Suprapubic skin (tissue), 4 donors: ENCODE measurements at regions not wholly inside any gene's neighbourhood (a gene's known extent, or its start where the extent isn't known, plus 50 kb on each side); places are given as distances from the start of the nearest gene placed in this dataset.

Experiments
- DNase-seq, 2 donors: peaks; one replicate each; pipeline ENCODE4 v3.0.0-alpha.2; 2019; ENCODE audit warnings: low spot score in 2 of 2
- H3K27ac ChIP-seq: fragments of 200-600 bp; sonication (generic); one replicate; pipeline ENCODE4 v1.5.1; 2019
- H3K27me3 ChIP-seq: fragments of 200-600 bp; sonication (generic); one replicate; pipeline ENCODE4 v1.5.1; 2019
- H3K36me3 ChIP-seq: fragments of 200-600 bp; sonication (generic); one replicate; pipeline ENCODE4 v1.5.1; 2019
- H3K4me1 ChIP-seq: fragments of 200-600 bp; sonication (generic); one replicate; pipeline ENCODE4 v1.5.1; 2019
- H3K4me3 ChIP-seq: fragments of 200-600 bp; sonication (generic); one replicate; pipeline ENCODE4 v1.5.1; 2019; ENCODE audit warnings: mild to moderate bottlenecking
- H3K9me3 ChIP-seq: fragments of 200-600 bp; sonication (generic); one replicate; pipeline ENCODE4 v1.5.1; 2019
- EP300 ChIP-seq: sonication (generic); formaldehyde crosslinking; IDR thresholded peaks from one replicate; pipeline ENCODE4 v1.6.1; 2017; ENCODE audit warnings: antibody characterized with exemption
- POLR2A ChIP-seq, 2 donors: fragments of 450-650 bp; IDR thresholded peaks; one replicate each; pipeline ENCODE4 v1.6.1; 2017; ENCODE audit warnings: antibody characterized with exemption in 2 of 2, mild to moderate bottlenecking in 2 of 2, moderate library complexity in 2 of 2
- POLR2AphosphoS5 ChIP-seq, 3 donors: sonication (generic); formaldehyde crosslinking; IDR thresholded peaks; one replicate each; pipeline ENCODE4 v1.6.1; 2017; ENCODE audit warnings: antibody characterized with exemption in 3 of 3
- WGBS: methylation state at CpG from one replicate; pipeline ENCODE4 v1.1.5; 2018; 5-methylcytosine and 5-hydroxymethylcytosine counted together
- TF ChIP-seq, protein P1 (sequence below), 2 donors: fragments of 200-600 bp in 1 of 2; fragments of 450-650 bp in 1 of 2; sonication (generic) in 1 of 2; IDR thresholded peaks; one replicate each; pipeline ENCODE4 v1.5.1; 2016 to 2019; ENCODE audit warnings: antibody characterized with exemption in 2 of 2, mild to moderate bottlenecking in 1 of 2, moderate library complexity in 1 of 2

DNA sequence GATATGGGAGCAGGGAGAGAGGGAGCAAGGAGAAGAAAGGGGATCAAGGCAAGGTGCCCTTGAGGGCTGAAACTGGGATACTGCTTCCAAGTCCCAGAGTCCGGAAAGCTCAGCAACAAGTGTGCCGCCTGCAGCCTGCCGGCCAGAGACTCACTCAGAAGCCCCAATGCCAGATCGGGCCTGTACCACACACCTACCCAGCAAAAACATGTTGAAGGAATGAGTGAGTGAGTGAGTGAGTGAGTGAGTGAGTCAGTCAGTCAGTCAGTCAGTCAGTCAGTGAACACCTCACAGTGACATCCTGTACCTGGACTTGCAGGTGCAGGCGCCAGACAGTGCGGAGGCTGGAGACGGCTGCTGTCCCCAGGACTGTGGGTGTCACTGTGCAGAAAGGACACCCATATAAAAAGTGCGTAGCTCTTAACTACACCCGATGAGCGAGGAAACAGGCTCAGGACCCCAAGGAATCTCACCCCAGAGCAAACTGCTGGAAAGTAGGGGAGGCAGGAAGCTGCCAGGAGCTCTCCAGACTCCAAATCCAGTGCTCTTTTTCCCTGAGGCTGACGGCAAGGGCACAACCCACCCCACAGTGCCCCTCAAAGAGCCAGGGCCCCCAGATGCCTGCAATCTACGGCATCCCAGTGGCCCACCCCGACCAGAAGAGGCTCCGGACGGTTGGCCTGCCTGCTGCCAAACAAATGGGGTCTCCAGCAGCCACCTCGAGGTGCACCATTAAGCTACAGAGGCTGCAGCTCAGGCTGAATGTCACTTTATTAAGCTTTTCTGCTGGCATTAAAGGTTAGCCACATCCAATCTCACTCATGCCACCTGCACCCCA, 261.7 kb downstream of the NPHP4 start:
- TF ChIP-seq POLR2A (IDR thresholded peaks at IDR 0.05) (no peak), EP300 (no peak), POLR2AphosphoS5 (IDR thresholded peaks at IDR 0.05) (no peak)
- TF ChIP-seq, protein P1, sequence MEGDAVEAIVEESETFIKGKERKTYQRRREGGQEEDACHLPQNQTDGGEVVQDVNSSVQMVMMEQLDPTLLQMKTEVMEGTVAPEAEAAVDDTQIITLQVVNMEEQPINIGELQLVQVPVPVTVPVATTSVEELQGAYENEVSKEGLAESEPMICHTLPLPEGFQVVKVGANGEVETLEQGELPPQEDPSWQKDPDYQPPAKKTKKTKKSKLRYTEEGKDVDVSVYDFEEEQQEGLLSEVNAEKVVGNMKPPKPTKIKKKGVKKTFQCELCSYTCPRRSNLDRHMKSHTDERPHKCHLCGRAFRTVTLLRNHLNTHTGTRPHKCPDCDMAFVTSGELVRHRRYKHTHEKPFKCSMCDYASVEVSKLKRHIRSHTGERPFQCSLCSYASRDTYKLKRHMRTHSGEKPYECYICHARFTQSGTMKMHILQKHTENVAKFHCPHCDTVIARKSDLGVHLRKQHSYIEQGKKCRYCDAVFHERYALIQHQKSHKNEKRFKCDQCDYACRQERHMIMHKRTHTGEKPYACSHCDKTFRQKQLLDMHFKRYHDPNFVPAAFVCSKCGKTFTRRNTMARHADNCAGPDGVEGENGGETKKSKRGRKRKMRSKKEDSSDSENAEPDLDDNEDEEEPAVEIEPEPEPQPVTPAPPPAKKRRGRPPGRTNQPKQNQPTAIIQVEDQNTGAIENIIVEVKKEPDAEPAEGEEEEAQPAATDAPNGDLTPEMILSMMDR (IDR thresholded peaks at IDR 0.05): no peak
- no peaks in the 10 kb centered on the region for H3K36me3 ChIP-seq
- no peak overlapping the region for H3K27ac ChIP-seq
- H3K4me1 ChIP-seq: no peaks in the 10 kb centered on the region
- H3K27me3 ChIP-seq: peaks cover 46% of the 10 kb centered on the region
- 84% methylated on average over 10 of the region's 16 CpGs for WGBS
- no peak overlapping the region for H3K4me3 ChIP-seq
- H3K9me3 ChIP-seq: no peaks in the 10 kb centered on the region
- DNase-seq: no peak

DNA sequence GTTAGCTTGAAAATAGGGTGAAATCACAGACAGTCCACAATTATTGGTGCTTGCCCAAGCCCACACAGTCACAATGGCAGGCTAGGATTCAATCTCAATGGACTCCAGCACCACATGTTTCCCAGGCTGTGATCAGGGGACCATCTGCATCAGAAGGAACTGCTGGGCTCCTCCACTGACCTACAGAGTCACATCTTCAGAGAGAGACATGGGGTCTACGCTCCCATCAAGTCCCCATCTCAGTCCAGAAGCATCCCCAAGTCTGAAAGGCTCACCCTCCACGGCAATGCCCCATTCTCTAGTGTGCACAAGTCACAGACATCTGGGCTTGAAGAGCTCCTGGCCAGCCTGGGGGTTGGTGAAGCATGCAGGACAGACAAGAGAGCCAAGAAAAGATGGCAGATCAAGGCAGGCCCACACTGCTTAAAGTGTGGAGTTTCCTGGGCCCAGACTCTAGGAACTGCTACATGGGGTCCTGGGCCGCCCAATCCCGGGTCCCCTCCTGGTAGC, 262.5 kb downstream of the NPHP4 start:
- Histone ChIP-seq H3K4me3 (no peak overlapping the region), H3K27ac (no peak overlapping the region), H3K9me3 (no peaks in the 10 kb centered on the region), H3K27me3 (peaks cover 38% of the 10 kb centered on the region), H3K36me3 (no peaks in the 10 kb centered on the region), H3K4me1 (no peaks in the 10 kb centered on the region)
- WGBS: 85% methylated on average over 4 of the region's 4 CpGs
- no peak for DNase-seq
- TF ChIP-seq POLR2AphosphoS5 (IDR thresholded peaks at IDR 0.05) (no peak), POLR2A (IDR thresholded peaks at IDR 0.05) (no peak), EP300 (no peak)
- TF ChIP-seq, protein P1 (IDR thresholded peaks at IDR 0.05): no peak

DNA sequence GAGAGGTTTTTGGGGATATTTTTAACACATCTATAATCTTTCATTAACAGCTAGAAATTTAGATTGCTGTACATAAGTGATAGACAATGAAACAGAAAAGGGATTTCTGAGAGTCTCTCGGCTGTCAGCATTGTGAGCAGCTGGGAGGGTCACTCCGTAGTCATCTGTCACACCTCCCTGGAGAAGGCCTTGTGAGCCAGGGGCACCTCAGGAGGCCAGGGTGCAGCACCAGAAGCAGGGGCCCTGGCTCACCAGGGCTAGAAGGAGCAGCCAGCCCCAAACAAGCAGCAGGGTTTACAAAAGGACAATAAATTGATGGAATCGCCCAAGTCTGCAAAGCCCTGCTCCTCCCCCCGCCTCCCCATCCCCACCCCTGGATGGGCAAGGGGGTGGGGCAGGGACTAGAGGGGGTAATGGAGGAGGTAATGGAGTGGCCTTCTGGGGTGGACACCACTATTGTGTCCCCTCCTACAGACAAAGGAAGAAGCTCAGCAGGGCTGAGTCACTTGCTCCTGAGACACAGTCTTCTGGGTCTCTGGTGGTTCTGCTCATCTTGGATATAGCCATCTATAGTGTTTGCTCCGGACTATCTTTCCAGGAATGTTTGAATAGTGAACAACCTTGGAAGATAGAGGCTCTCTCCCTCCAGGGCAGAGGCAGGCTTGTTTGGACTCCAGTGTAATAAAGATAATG, 263.4 kb downstream of the NPHP4 start:
- H3K9me3 ChIP-seq: no peaks in the 10 kb centered on the region
- 90% methylated on average over 5 of the region's 5 CpGs for WGBS
- H3K4me3 ChIP-seq: no peak overlapping the region
- H3K4me1 ChIP-seq: no peaks in the 10 kb centered on the region
- no peak overlapping the region for H3K27ac ChIP-seq
- DNase-seq: no peak
- peaks cover 30% of the 10 kb centered on the region for H3K27me3 ChIP-seq
- H3K36me3 ChIP-seq: no peaks in the 10 kb centered on the region
- TF ChIP-seq, protein P1 (IDR thresholded peaks at IDR 0.05): no peak
- TF ChIP-seq POLR2AphosphoS5 (IDR thresholded peaks at IDR 0.05): no peak
- TF ChIP-seq EP300: no peak
- no peak for TF ChIP-seq POLR2A (IDR thresholded peaks at IDR 0.05)

DNA sequence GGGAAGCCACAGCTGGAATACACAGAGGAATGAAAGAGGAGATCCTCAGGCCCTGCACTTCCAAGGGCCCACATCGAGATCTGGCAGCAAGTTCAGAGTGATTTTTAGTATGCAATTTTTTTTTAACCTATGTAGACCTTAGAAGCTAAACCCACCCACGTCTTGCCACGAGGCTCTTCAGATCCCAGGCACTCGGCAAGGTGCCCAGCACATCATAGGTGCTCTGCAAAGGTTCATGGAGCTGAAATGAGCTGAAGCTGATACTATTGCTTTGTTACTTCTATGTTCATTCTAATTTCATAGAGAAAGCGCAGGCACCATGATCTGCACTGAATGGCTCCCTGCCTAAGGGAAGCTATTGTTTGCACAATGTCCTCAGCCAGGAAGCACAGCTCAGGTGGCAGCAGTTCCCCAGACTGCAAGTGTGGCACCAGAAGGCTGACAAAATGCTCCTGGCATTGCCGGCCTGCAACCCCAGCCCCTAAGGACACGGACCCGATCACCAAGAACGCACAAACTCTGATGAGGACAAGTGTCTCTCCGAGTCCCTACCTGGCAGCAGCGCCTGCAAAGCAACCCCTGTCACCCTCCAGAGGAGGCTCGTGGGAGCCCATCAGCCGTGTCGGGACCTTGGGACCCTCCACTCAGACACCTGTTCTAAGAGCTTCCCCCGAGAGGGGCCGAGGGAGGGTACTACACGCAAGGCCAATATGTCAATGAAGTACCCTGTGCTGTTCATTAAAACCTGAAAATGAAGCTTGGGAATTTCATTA, 264.2 kb downstream of the NPHP4 start:
- DNase-seq: no peak
- no peaks in the 10 kb centered on the region for H3K4me1 ChIP-seq
- H3K4me3 ChIP-seq: no peak overlapping the region
- H3K27me3 ChIP-seq: peaks cover 24% of the 10 kb centered on the region
- no peak overlapping the region for H3K27ac ChIP-seq
- no peaks in the 10 kb centered on the region for H3K9me3 ChIP-seq
- H3K36me3 ChIP-seq: no peaks in the 10 kb centered on the region
- TF ChIP-seq EP300: no peak
- TF ChIP-seq, protein P1 (IDR thresholded peaks at IDR 0.05): no peak
- no peak for TF ChIP-seq POLR2AphosphoS5 (IDR thresholded peaks at IDR 0.05)
- no peak for TF ChIP-seq POLR2A (IDR thresholded peaks at IDR 0.05)
- 81% methylated on average over 16 of the region's 17 CpGs for WGBS
